ENCODE measurements at regions not wholly inside any gene's neighbourhood (a gene's known extent, or its start where the extent isn't known, plus 50 kb on each side); places are given as distances from the start of the nearest gene placed in this dataset.
"Not testable (repeated sequence)": the region's sequence is repeated elsewhere in the genome, so short reads cannot be mapped to it uniquely, and the experiment has no call there.

GRCh38 chr6:134394905-134395304 is 77.0 kb upstream of the SGK1 start:
- H3K9me3 Mint-ChIP-seq, result no peaks in the 10 kb centered on the region

GRCh38 chr6:134394208-134394607 is 76.3 kb upstream of the SGK1 start:
- Mint-ChIP-seq H3K9me3 (no peaks in the 10 kb centered on the region), H3K4me3 (no peak overlapping the region), H3K27ac (no peak overlapping the region), H3K27me3 (no peaks in the 10 kb centered on the region), H3K36me3 (no peaks in the 10 kb centered on the region), H3K4me1 (peaks cover 5% of the 10 kb centered on the region)
- ATAC-seq (ENCODE audit: low read depth) (no peak), DNase-seq (ENCODE audit: low spot score in 2 of 2) (no peak)

More at GRCh38 chr6:134394905-134395304, 77.0 kb upstream of the SGK1 start:
- Mint-ChIP-seq H3K4me1 (peaks cover 5% of the 10 kb centered on the region), H3K27ac (no peak overlapping the region), H3K36me3 (no peaks in the 10 kb centered on the region), H3K4me3 (no peak overlapping the region), H3K27me3 (no peaks in the 10 kb centered on the region)
- no peak for DNase-seq (ENCODE audit: low spot score in 2 of 2)
- no peak for ATAC-seq (ENCODE audit: low read depth)

- H3K36me3 Mint-ChIP-seq, result no peaks in the 10 kb centered on the region
- H3K4me3 Mint-ChIP-seq, result no peak overlapping the region
- DNase-seq (ENCODE audit: low spot score in 2 of 2) (no peak), ATAC-seq (ENCODE audit: low read depth) (no peak)
- peaks cover 2% of the 10 kb centered on the region for H3K4me1 Mint-ChIP-seq
- H3K27me3 Mint-ChIP-seq, result no peaks in the 10 kb centered on the region
- H3K9me3 Mint-ChIP-seq, result peaks cover 2% of the 10 kb centered on the region
- no peak overlapping the region for H3K27ac Mint-ChIP-seq
Measured at GRCh38 chr6:134391205-134391604, 73.3 kb upstream of the SGK1 start.

GRCh38 chr6:134389658-134390057 is 71.7 kb upstream of the SGK1 start:
- Mint-ChIP-seq H3K27ac (no peak overlapping the region), H3K36me3 (no peaks in the 10 kb centered on the region), H3K27me3 (no peaks in the 10 kb centered on the region), H3K9me3 (peaks cover 3% of the 10 kb centered on the region), H3K4me1 (peaks cover 2% of the 10 kb centered on the region), H3K4me3 (no peak overlapping the region)
- DNase-seq (ENCODE audit: low spot score in 2 of 2) (no peak), ATAC-seq (ENCODE audit: low read depth) (no peak)

GRCh38 chr6:134389129-134389528 is 71.2 kb upstream of the SGK1 start:
- no peaks in the 10 kb centered on the region for H3K36me3 Mint-ChIP-seq

GRCh38 chr6:134386482-134386881 is 68.6 kb upstream of the SGK1 start:
- not testable (repeated sequence) for ATAC-seq (ENCODE audit: low read depth); H3K36me3 Mint-ChIP-seq; H3K4me1 Mint-ChIP-seq; H3K27ac Mint-ChIP-seq; H3K27me3 Mint-ChIP-seq; DNase-seq (ENCODE audit: low spot score in 2 of 2); H3K4me3 Mint-ChIP-seq; H3K9me3 Mint-ChIP-seq

More at GRCh38 chr6:134389129-134389528, 71.2 kb upstream of the SGK1 start:
- ATAC-seq (ENCODE audit: low read depth) (peak; percentile 66), DNase-seq (ENCODE audit: low spot score in 2 of 2) (peak in 1 of 2 donors; percentile 5)
- Mint-ChIP-seq H3K27me3 (no peaks in the 10 kb centered on the region), H3K27ac (no peak overlapping the region), H3K4me3 (no peak overlapping the region), H3K9me3 (peaks cover 3% of the 10 kb centered on the region), H3K4me1 (no peaks in the 10 kb centered on the region)

GRCh38 chr6:134381959-134382358 is 64.0 kb upstream of the SGK1 start:
- peaks cover 3% of the 10 kb centered on the region for H3K9me3 Mint-ChIP-seq
- ATAC-seq (ENCODE audit: low read depth) (no peak), DNase-seq (ENCODE audit: low spot score in 2 of 2) (no peak)
- H3K4me3 Mint-ChIP-seq, result no peak overlapping the region
- H3K27me3 Mint-ChIP-seq, result no peaks in the 10 kb centered on the region
- H3K27ac Mint-ChIP-seq, result no peak overlapping the region
- no peaks in the 10 kb centered on the region for H3K36me3 Mint-ChIP-seq
- H3K4me1 Mint-ChIP-seq, result peaks cover 9% of the 10 kb centered on the region

GRCh38 chr6:134379599-134379998 is 61.7 kb upstream of the SGK1 start:
- Mint-ChIP-seq H3K36me3 (no peaks in the 10 kb centered on the region), H3K27me3 (no peaks in the 10 kb centered on the region), H3K9me3 (no peaks in the 10 kb centered on the region), H3K4me1 (peaks cover 9% of the 10 kb centered on the region), H3K27ac (peak overlapping the region; percentile 77), H3K4me3 (no peak overlapping the region)
- DNase-seq (ENCODE audit: low spot score in 2 of 2), result no peak
- no peak for ATAC-seq (ENCODE audit: low read depth)

GRCh38 chr6:134379076-134379475 is 61.2 kb upstream of the SGK1 start:
- ATAC-seq (ENCODE audit: low read depth) (peak; percentile 94), DNase-seq (ENCODE audit: low spot score in 2 of 2) (peak in 1 of 2 donors; percentile 26)
- H3K4me3 Mint-ChIP-seq, result no peak overlapping the region
- no peaks in the 10 kb centered on the region for H3K36me3 Mint-ChIP-seq
- no peaks in the 10 kb centered on the region for H3K9me3 Mint-ChIP-seq
- H3K27ac Mint-ChIP-seq, result peak overlapping the region; percentile 77
- no peaks in the 10 kb centered on the region for H3K27me3 Mint-ChIP-seq
- peaks cover 9% of the 10 kb centered on the region for H3K4me1 Mint-ChIP-seq

GRCh38 chr6:134378426-134378825 is 60.5 kb upstream of the SGK1 start:
- Mint-ChIP-seq H3K9me3 (no peaks in the 10 kb centered on the region), H3K27ac (peak overlapping the region; percentile 77), H3K27me3 (no peaks in the 10 kb centered on the region), H3K36me3 (no peaks in the 10 kb centered on the region), H3K4me1 (peaks cover 13% of the 10 kb centered on the region), H3K4me3 (peak overlapping the region; percentile 29)
- DNase-seq (ENCODE audit: low spot score in 2 of 2), result no peak
- no peak for ATAC-seq (ENCODE audit: low read depth)

- DNase-seq (ENCODE audit: low spot score in 2 of 2), result no peak
- Mint-ChIP-seq H3K9me3 (no peaks in the 10 kb centered on the region), H3K27me3 (no peaks in the 10 kb centered on the region), H3K4me3 (no peak overlapping the region), H3K4me1 (peaks cover 21% of the 10 kb centered on the region), H3K27ac (no peak overlapping the region), H3K36me3 (no peaks in the 10 kb centered on the region)
- ATAC-seq (ENCODE audit: low read depth), result no peak
Measured at GRCh38 chr6:134376785-134377184, 58.9 kb upstream of the SGK1 start.

- Mint-ChIP-seq H3K27ac (no peak overlapping the region), H3K4me3 (no peak overlapping the region), H3K4me1 (peaks cover 21% of the 10 kb centered on the region), H3K27me3 (no peaks in the 10 kb centered on the region), H3K36me3 (no peaks in the 10 kb centered on the region), H3K9me3 (no peaks in the 10 kb centered on the region)
- DNase-seq (ENCODE audit: low spot score in 2 of 2) (no peak), ATAC-seq (ENCODE audit: low read depth) (no peak)
Measured at GRCh38 chr6:134375220-134375580, 57.3 kb upstream of the SGK1 start.

- H3K27me3 Mint-ChIP-seq, result no peaks in the 10 kb centered on the region
- DNase-seq (ENCODE audit: low spot score in 2 of 2) (no peak), ATAC-seq (ENCODE audit: low read depth) (no peak)
- H3K4me1 Mint-ChIP-seq, result peaks cover 18% of the 10 kb centered on the region
- no peaks in the 10 kb centered on the region for H3K36me3 Mint-ChIP-seq
- no peaks in the 10 kb centered on the region for H3K9me3 Mint-ChIP-seq
- H3K4me3 Mint-ChIP-seq, result no peak overlapping the region
- H3K27ac Mint-ChIP-seq, result no peak overlapping the region
Measured at GRCh38 chr6:134374491-134375219, 56.7 kb upstream of the SGK1 start.

- H3K4me3 Mint-ChIP-seq, result no peak overlapping the region
- no peaks in the 10 kb centered on the region for H3K36me3 Mint-ChIP-seq
- peaks cover 14% of the 10 kb centered on the region for H3K4me1 Mint-ChIP-seq
- H3K27me3 Mint-ChIP-seq, result no peaks in the 10 kb centered on the region
- DNase-seq (ENCODE audit: low spot score in 2 of 2) (no peak), ATAC-seq (ENCODE audit: low read depth) (no peak)
- H3K9me3 Mint-ChIP-seq, result no peaks in the 10 kb centered on the region
- peak overlapping the region; percentile 73 for H3K27ac Mint-ChIP-seq
Measured at GRCh38 chr6:134373993-134374392, 56.1 kb upstream of the SGK1 start.

GRCh38 chr6:134373282-134373922 is 55.5 kb upstream of the SGK1 start:
- Mint-ChIP-seq H3K4me3 (peak overlapping the region; percentile 14), H3K27ac (peak overlapping the region; percentile 73), H3K27me3 (no peaks in the 10 kb centered on the region), H3K9me3 (no peaks in the 10 kb centered on the region), H3K36me3 (no peaks in the 10 kb centered on the region), H3K4me1 (peaks cover 12% of the 10 kb centered on the region)
- ATAC-seq (ENCODE audit: low read depth) (peak; percentile 95), DNase-seq (ENCODE audit: low spot score in 2 of 2) (peak in 1 of 2 donors; percentile 28)

Data from memory B cell (primary cell).